ENCODE measurements at regions not wholly inside any gene's neighbourhood (a gene's known extent, or its start where the extent isn't known, plus 50 kb on each side); places are given as distances from the start of the nearest gene placed in this dataset.

GRCh38 chrX:14243823-14244222 lies 214.1 kb upstream of the GEMIN8 start:
- no peak for TF ChIP-seq CTCF (IDR thresholded peaks at IDR 0.05)
- TF ChIP-seq POLR2A (IDR thresholded peaks at IDR 0.05), result no peak

All from esophagus squamous epithelium (tissue), 4 donors.